Activated CD4-positive, alpha-beta T cell treated with anti-CD3 and anti-CD28 coated beads for 36 hours (primary cell): ENCODE measurements at regions not wholly inside any gene's neighbourhood (a gene's known extent, or its start where the extent isn't known, plus 50 kb on each side); places are given as distances from the start of the nearest gene placed in this dataset.

Experiments used
- ATAC-seq: fragments of 200-7000 bp; cut with Tn5 transposase; one replicate; pipeline ENCODE4 v1.10.0; 2021; ENCODE audit warnings: mild to moderate bottlenecking, moderate library complexity
- CTCF ChIA-PET: fragments of 350-600 bp; sonication (Branson Sonifier 250); formaldehyde crosslinking; loops from one replicate; lab custom pipeline; 2021; ENCODE audit warnings: antibody characterized with exemption; lab: Charles Lee
- POLR2A ChIA-PET: fragments of 350-600 bp; sonication (Branson Sonifier 250); formaldehyde crosslinking; loops from one replicate; lab custom pipeline; 2021; ENCODE audit warnings: antibody characterized with exemption, inconsistent platforms; lab: Charles Lee
- DNase-seq: peaks from one replicate; pipeline ENCODE4 v3.0.0-alpha.2; 2020
- H3K27ac Mint-ChIP-seq: one replicate; pipeline ENCODE4 v1.8.0; 2021; ENCODE audit warnings: mixed read lengths
- H3K27me3 Mint-ChIP-seq: one replicate; pipeline ENCODE4 v1.8.0; 2021; ENCODE audit warnings: mixed read lengths
- H3K36me3 Mint-ChIP-seq: one replicate; pipeline ENCODE4 v1.8.0; 2021; ENCODE audit warnings: low read depth, mixed read lengths
- H3K4me1 Mint-ChIP-seq: one replicate; pipeline ENCODE4 v1.8.0; 2021; ENCODE audit warnings: mixed read lengths
- H3K4me3 Mint-ChIP-seq: one replicate; pipeline ENCODE4 v1.8.0; 2021; ENCODE audit warnings: mild to moderate bottlenecking, moderate library complexity, mixed read lengths
- H3K9me3 Mint-ChIP-seq: one replicate; pipeline ENCODE4 v1.8.0; 2021; ENCODE audit warnings: low read depth, mixed read lengths
- intact Hi-C, 2 experiments: fragments of 100-400 bp; cut with DNase I in 1 of 2; cut with micrococcal nuclease in 1 of 2; formaldehyde crosslinking; loops; one replicate each; pipeline versions ENCODE4 v1.14.2 to v1.15.1; 2022 to 2024; cut with DNase I, micrococcal nuclease

DNA sequence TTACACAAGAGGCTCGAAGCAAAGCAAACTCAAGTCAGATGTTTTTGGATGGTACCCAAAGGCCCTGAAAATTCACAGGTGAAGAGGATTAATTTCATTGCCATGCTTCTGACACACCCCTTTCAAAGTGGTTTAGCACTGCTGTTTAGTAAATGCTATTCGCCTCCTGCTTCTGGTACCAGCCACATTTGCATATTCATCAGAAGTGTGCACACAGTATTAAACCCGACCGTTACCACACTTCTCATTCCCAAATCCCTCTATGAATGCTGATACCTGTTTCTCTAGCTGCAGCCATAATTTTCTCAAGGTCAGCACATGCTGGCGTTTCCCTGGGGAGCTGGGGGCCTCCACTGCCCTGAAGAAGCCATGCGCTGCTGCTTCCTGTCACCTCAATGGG is 179.8 kb upstream of the DAB1 start:
- DNase-seq = no peak
- intact Hi-C loops = no loop called here
- Mint-ChIP-seq H3K36me3 (no peaks in the 10 kb centered on the region), H3K9me3 (no peaks in the 10 kb centered on the region), H3K4me3 (no peak overlapping the region), H3K4me1 (peaks cover 3% of the 10 kb centered on the region), H3K27me3 (peaks cover 6% of the 10 kb centered on the region), H3K27ac (no peak overlapping the region)
- ChIA-PET POLR2A (no interaction called here), CTCF (no interaction called here)
- ATAC-seq = no peak

DNA sequence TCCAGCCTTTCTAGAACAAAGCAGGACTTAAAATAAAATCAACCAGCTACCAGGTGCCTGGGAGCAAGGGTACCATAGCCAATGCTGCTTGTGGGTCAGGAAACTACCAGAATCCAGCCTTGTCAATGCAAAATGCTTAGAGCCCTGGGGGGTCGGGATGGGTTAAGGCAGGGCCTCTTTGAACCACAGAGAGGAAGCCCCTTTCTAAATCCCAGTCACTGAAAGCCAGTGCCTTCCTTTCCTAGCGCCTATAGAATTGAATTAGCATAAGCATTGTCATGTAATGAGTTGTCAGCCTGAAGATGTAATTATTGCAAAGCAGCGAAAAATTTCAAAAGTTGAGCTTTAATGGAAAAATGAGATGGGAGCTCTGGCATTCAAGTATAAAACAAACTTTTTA is 176.6 kb upstream of the DAB1 start:
- POLR2A ChIA-PET = no interaction called here
- intact Hi-C loops = no loop called here
- H3K27me3 Mint-ChIP-seq = peaks cover 6% of the 10 kb centered on the region
- no peak overlapping the region for H3K27ac Mint-ChIP-seq
- no peak overlapping the region for H3K4me3 Mint-ChIP-seq
- H3K36me3 Mint-ChIP-seq = no peaks in the 10 kb centered on the region
- DNase-seq = no peak
- peaks cover 3% of the 10 kb centered on the region for H3K4me1 Mint-ChIP-seq
- H3K9me3 Mint-ChIP-seq = no peaks in the 10 kb centered on the region
- CTCF ChIA-PET = interaction anchor here (0.7 kb wide), 1 partner anchor 11 kb away, joined by 3 read pairs; no protein-coding TSS in a partner anchor
- ATAC-seq = no peak

DNA sequence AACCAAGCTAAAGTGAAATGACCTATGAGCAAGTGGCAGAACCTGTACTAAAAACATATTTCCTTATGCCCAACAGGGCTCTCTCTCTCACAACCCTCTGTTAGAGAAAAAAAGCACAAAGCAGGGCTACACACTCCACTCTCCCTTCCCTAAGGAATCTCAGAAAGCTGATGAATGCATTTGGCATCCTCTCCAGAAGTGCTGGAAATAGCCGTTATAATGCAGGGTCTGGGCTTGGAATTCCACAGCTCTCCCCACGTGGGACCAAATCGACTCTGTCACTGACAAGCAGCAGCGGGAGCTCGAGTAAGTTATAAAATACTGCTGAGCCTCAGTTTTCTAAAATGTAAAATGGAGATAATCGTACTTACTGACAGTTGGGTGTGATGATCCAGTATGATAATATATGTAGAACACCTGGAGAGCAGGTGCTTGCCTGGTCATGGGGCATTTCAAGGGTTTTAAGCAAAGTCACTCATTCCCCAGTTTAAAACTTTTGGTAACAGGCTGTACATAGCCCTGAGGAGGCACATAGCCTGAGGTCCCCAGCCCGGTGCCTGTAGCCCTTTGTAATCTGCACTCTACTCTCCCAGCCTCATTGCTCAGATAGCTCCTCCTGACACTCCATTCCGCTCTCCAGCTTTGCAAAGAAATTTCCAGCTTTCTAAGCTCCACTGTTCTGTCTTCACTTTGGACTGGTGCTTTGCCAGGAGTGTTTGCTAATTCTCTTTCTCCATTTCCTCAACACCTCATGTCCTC is 175.6 kb upstream of the DAB1 start:
- Mint-ChIP-seq H3K4me3 (no peak overlapping the region), H3K4me1 (peaks cover under 1% of the 10 kb centered on the region), H3K36me3 (no peaks in the 10 kb centered on the region), H3K9me3 (no peaks in the 10 kb centered on the region), H3K27me3 (peaks cover 4% of the 10 kb centered on the region), H3K27ac (no peak overlapping the region)
- ChIA-PET CTCF (no interaction called here), POLR2A (no interaction called here)
- no peak for DNase-seq
- intact Hi-C loops = no loop called here
- ATAC-seq = no peak

DNA sequence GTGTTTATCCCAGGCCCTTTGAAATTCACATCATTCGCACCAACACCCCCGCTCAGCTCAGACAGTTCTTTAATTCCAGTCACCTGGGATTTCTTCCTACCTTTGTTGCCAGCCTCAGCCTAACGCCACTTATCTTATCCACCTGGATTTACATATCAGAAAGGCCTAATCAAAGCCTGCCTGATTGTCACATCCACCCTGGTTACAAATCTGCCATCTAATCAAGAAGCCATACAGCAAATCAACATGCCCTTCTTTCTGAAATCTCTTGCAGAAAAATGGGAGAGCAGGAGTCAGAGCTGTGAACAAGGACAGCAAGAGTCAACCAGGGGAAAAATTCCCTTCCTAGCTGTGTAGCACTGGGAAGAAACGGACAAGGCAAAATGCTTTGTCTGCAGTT is 173.2 kb upstream of the DAB1 start:
- DNase-seq = no peak
- no peaks in the 10 kb centered on the region for H3K36me3 Mint-ChIP-seq
- H3K9me3 Mint-ChIP-seq = no peaks in the 10 kb centered on the region
- H3K27ac Mint-ChIP-seq = no peak overlapping the region
- no peak overlapping the region for H3K4me3 Mint-ChIP-seq
- ChIA-PET POLR2A (no interaction called here), CTCF (no interaction called here)
- H3K4me1 Mint-ChIP-seq = no peaks in the 10 kb centered on the region
- intact Hi-C loops = no loop called here
- peaks cover 4% of the 10 kb centered on the region for H3K27me3 Mint-ChIP-seq
- ATAC-seq = no peak

DNA sequence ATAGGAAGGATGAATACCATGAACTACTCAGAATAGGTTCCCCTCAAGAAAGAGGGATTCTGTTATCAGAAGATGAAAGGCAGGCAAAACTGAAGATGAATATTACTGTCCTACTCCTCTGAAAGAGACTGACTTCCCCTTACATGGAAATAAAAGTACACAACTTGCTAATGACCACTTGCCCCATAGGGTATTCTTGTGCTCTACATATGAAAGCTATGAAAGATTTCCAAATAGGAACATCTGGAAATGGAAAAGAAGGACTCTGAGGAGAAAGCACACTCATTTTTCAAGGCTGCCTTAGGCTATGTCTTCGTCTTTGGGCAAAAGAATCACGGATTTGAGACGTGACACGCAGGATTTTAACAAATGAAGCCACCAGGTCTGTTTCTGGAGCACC is 170.1 kb upstream of the DAB1 start:
- DNase-seq = no peak
- no peaks in the 10 kb centered on the region for H3K9me3 Mint-ChIP-seq
- H3K4me1 Mint-ChIP-seq = no peaks in the 10 kb centered on the region
- ChIA-PET CTCF (no interaction called here), POLR2A (no interaction called here)
- no peak overlapping the region for H3K27ac Mint-ChIP-seq
- no peak overlapping the region for H3K4me3 Mint-ChIP-seq
- peaks cover 2% of the 10 kb centered on the region for H3K27me3 Mint-ChIP-seq
- ATAC-seq = no peak
- H3K36me3 Mint-ChIP-seq = no peaks in the 10 kb centered on the region
- intact Hi-C loops = no loop called here

DNA sequence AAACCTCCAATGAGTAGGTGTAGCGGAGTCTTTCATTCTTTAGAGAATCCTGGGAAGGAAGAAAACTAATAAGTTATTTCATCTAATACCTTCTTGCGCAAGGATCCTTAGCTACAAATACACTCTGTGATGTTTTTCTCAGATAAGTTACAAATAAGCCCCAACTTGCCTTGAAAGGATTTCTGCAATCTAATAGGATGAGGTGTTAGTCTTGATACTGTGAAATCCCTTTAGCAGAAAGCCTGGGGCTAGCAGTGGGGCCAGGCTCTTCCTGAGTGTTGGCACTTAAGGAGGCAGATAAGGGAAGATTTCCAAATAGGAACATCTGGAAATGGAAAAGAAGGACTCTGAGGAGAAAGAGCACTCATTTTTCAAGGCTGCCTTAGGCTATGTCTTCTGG is 168.0 kb upstream of the DAB1 start:
- ChIA-PET CTCF (no interaction called here), POLR2A (no interaction called here)
- ATAC-seq = no peak
- DNase-seq = no peak
- H3K36me3 Mint-ChIP-seq = no peaks in the 10 kb centered on the region
- intact Hi-C loops = no loop called here
- H3K9me3 Mint-ChIP-seq = no peaks in the 10 kb centered on the region
- H3K27ac Mint-ChIP-seq = no peak overlapping the region
- H3K27me3 Mint-ChIP-seq = peaks cover 4% of the 10 kb centered on the region
- no peak overlapping the region for H3K4me3 Mint-ChIP-seq
- H3K4me1 Mint-ChIP-seq = no peaks in the 10 kb centered on the region

DNA sequence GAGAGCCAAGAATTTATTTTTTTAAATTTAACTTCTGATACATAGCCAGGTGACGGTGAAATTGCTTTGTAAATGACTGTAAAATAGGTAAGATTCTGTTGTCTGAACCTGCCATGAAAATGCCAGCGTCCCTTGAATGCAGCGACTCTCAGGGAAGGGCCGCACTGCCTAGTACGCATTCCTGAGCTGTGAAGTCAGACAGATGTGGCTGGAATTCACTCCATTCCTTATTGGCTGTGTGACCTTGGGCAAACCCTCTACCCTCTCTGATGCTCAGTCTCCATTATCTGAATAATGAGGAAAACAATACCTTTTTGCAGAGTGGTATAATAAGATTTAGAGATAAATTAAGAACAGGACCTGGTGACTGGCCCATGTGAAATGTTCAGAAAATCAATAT is 167.1 kb upstream of the DAB1 start:
- Mint-ChIP-seq H3K27ac (no peak overlapping the region), H3K4me1 (no peaks in the 10 kb centered on the region), H3K36me3 (no peaks in the 10 kb centered on the region), H3K27me3 (peaks cover 4% of the 10 kb centered on the region), H3K9me3 (no peaks in the 10 kb centered on the region), H3K4me3 (no peak overlapping the region)
- ChIA-PET POLR2A (no interaction called here), CTCF (no interaction called here)
- intact Hi-C loops = no loop called here
- DNase-seq (no peak), ATAC-seq (no peak)

DNA sequence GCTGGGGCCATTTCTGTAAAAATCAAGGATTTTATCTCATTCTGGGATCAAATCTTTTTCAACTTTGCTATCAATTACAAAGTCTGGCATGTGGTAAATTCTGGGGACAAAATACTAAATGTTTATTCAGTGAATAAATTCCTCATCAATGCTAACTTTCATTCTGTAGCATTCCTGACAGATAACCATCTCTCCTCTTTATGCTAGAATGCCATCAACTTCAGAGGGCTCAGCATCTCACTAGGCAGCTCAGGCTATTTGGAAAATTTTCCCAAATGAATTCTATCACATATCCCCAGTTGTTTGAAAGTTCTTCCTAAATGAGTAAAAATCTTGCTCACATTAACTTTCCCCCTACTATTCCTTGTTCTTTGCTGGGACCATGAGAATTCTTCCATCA is 163.0 kb upstream of the DAB1 start:
- CTCF ChIA-PET = no interaction called here
- POLR2A ChIA-PET = no interaction called here

DNA sequence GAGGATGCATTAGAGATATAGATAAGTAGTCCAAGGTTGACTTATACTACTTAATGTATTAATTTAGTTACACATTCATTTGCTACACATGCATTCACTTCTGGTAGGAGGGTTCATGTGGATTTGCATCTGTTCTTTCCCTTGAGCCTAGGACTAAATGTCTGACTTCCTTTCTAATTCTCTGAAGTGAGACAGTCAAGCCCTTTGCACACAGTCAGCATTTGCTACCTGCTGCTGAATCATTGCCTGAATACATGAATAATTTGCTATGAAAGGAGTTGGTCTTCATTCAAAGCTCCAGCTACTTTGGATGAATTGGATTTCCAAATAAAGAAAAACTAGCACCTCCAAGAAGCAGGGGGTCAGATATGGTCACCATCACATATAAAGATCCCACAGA is 154.8 kb upstream of the DAB1 start:
- H3K9me3 Mint-ChIP-seq = no peaks in the 10 kb centered on the region
- H3K36me3 Mint-ChIP-seq = no peaks in the 10 kb centered on the region
- no peak overlapping the region for H3K4me3 Mint-ChIP-seq
- CTCF ChIA-PET = no interaction called here
- POLR2A ChIA-PET = no interaction called here
- intact Hi-C loops = no loop called here
- no peak for DNase-seq
- no peak overlapping the region for H3K27ac Mint-ChIP-seq
- peaks cover 2% of the 10 kb centered on the region for H3K27me3 Mint-ChIP-seq
- ATAC-seq = no peak
- H3K4me1 Mint-ChIP-seq = no peaks in the 10 kb centered on the region

More for the DNA sequence above, 163.0 kb upstream of the DAB1 start:
- Mint-ChIP-seq H3K36me3 (no peaks in the 10 kb centered on the region), H3K9me3 (no peaks in the 10 kb centered on the region), H3K4me3 (no peak overlapping the region), H3K27ac (no peak overlapping the region), H3K27me3 (peaks cover 2% of the 10 kb centered on the region), H3K4me1 (no peaks in the 10 kb centered on the region)
- ATAC-seq (no peak), DNase-seq (no peak)
- intact Hi-C loops = no loop called here

DNA sequence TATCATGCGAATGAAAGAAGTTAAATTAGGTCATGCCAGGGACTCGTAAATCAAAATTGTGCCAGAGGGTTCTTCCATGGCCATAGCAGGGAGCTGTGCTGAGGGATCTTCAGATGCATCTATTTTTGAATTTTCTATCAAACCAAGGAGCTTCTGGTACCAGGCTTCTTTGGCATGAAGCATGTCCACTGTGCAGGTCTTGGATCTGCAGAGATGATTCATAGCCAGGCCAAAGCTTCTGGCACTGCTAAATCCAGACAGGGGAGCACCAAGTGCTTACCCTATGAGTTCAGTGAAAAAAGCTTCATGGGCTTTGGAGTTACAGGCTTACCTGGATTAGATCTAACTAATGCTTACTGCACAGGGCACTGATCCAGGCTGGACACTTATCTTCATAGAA is 154.2 kb upstream of the DAB1 start:
- no peak overlapping the region for H3K27ac Mint-ChIP-seq

DNA sequence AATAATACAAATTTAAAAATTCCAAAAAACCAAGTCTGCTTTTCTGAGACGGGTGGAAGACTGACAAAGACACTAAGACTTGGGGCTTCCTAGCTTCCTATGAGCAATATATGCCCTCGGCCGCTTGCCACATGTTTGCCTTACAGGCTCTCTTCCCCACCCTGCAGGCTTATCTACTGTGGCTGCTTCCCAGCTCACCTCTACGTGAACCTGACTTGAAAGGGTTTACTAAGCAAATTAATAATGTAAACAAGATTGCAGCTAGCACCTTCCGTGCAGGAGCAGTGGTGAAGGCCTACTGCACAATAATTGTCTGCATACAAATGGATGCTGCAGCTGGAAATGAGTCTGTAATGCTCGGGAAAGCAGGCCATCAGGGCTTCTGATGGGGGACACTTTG is 152.9 kb upstream of the DAB1 start:
- no peak for ATAC-seq
- DNase-seq = no peak
- ChIA-PET CTCF (no interaction called here), POLR2A (no interaction called here)
- intact Hi-C loops = no loop called here
- H3K36me3 Mint-ChIP-seq = no peaks in the 10 kb centered on the region
- peaks cover 2% of the 10 kb centered on the region for H3K27me3 Mint-ChIP-seq
- H3K4me1 Mint-ChIP-seq = no peaks in the 10 kb centered on the region
- no peak overlapping the region for H3K4me3 Mint-ChIP-seq
- H3K9me3 Mint-ChIP-seq = no peaks in the 10 kb centered on the region
- no peak overlapping the region for H3K27ac Mint-ChIP-seq

More for the DNA sequence above, 154.2 kb upstream of the DAB1 start:
- H3K27me3 Mint-ChIP-seq = peaks cover 2% of the 10 kb centered on the region
- H3K9me3 Mint-ChIP-seq = no peaks in the 10 kb centered on the region
- no peaks in the 10 kb centered on the region for H3K36me3 Mint-ChIP-seq
- no peak overlapping the region for H3K4me3 Mint-ChIP-seq
- CTCF ChIA-PET = no interaction called here
- no peak for ATAC-seq
- intact Hi-C loops = no loop called here
- POLR2A ChIA-PET = no interaction called here
- H3K4me1 Mint-ChIP-seq = no peaks in the 10 kb centered on the region
- DNase-seq = no peak

DNA sequence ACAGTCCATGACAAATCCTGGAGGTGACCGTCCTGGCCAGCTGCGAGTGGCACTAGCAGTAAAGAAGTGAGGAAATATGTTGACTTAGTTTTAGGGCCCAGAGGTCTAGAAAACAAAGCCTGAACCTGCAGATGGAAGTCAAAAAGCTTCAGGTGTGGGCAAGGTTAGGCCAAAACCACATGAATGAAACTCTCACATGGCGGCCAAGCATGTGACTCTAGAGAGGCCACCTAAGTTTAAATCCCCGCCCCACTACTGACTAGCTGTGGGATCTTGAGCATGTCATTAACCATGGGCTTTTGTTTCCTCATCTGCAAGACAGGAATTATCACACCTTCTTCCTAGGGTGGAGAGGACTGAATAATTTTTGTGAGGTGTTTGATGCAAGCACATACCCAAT is 148.2 kb upstream of the DAB1 start:
- Mint-ChIP-seq H3K4me3 (no peak overlapping the region), H3K9me3 (peaks cover 2% of the 10 kb centered on the region), H3K27ac (no peak overlapping the region), H3K4me1 (no peaks in the 10 kb centered on the region), H3K27me3 (peaks cover 2% of the 10 kb centered on the region), H3K36me3 (no peaks in the 10 kb centered on the region)
- DNase-seq (no peak), ATAC-seq (no peak)
- CTCF ChIA-PET = no interaction called here
- intact Hi-C loops = no loop called here
- POLR2A ChIA-PET = no interaction called here
